ENCODE measurements at regions not wholly inside any gene's neighbourhood (a gene's known extent, or its start where the extent isn't known, plus 50 kb on each side); places are given as distances from the start of the nearest gene placed in this dataset.

GRCh38 chr14:39483682-39484081 is 51.4 kb upstream of the FBXO33 start:
- Histone ChIP-seq H4K20me1 (ENCODE audit: insufficient read depth, low read depth, low read length) (no peaks in the 10 kb centered on the region), H3K9ac (ENCODE audit: low read length) (no peak overlapping the region), H3K4me3 (ENCODE audit: low read length) (no peak overlapping the region)

More at GRCh38 chr14:39483682-39484081, 51.4 kb upstream of the FBXO33 start:
- no peak for DNase-seq
- Histone ChIP-seq H3K4me2 (ENCODE audit: low read depth, low read length, poor library complexity, severe bottlenecking) (no peak overlapping the region), H2AFZ (ENCODE audit: low read length) (no peak overlapping the region), H3K27me3 (ENCODE audit: low read length) (no peaks in the 10 kb centered on the region), H3K4me1 (ENCODE audit: low read length) (peaks cover 1% of the 10 kb centered on the region), H3K9me2 (replicated peaks; ENCODE audit: insufficient read depth, low read length) (no peaks in the 10 kb centered on the region), H3K79me2 (ENCODE audit: low read length) (no peaks in the 10 kb centered on the region), H3K36me3 (ENCODE audit: insufficient read depth, low read length) (no peaks in the 10 kb centered on the region), H3K9me3 (ENCODE audit: low read length) (no peaks in the 10 kb centered on the region), H3K27ac (ENCODE audit: low read length) (no peak overlapping the region)

Data from Karpas-422 (cell line).